ENCODE measurements at regions not wholly inside any gene's neighbourhood (a gene's known extent, or its start where the extent isn't known, plus 50 kb on each side); places are given as distances from the start of the nearest gene placed in this dataset.

GRCh38 chr3:30123224-30123623 lies 483.2 kb upstream of the TGFBR2 start:
- no peak for TF ChIP-seq CTCF (IDR thresholded peaks at IDR 0.05)
- H3K4me1 Mint-ChIP-seq (ENCODE audit: low read depth), result no peaks in the 10 kb centered on the region
- no peak for DNase-seq
- ATAC-seq, result no peak
- peaks cover 6% of the 10 kb centered on the region for H3K9me3 Mint-ChIP-seq
- H3K27me3 Mint-ChIP-seq, result no peaks in the 10 kb centered on the region
- POLR2A ChIA-PET, result no interaction called here
- intact Hi-C loops (cut with micrococcal nuclease), result no loop called here
- no peak overlapping the region for H3K27ac Mint-ChIP-seq
- H3K36me3 Mint-ChIP-seq (ENCODE audit: low read depth), result no peaks in the 10 kb centered on the region
- no peak overlapping the region for H3K4me3 Mint-ChIP-seq
- CTCF ChIA-PET, result no interaction called here

- no peak for TF ChIP-seq CTCF (IDR thresholded peaks at IDR 0.05)
- ChIA-PET POLR2A (no interaction called here), CTCF (no interaction called here)
- H3K27me3 Mint-ChIP-seq, result no peaks in the 10 kb centered on the region
- DNase-seq (no peak), ATAC-seq (no peak)
- no peak overlapping the region for H3K4me3 Mint-ChIP-seq
- no peaks in the 10 kb centered on the region for H3K36me3 Mint-ChIP-seq (ENCODE audit: low read depth)
- peaks cover 6% of the 10 kb centered on the region for H3K9me3 Mint-ChIP-seq
- no peak overlapping the region for H3K27ac Mint-ChIP-seq
- H3K4me1 Mint-ChIP-seq (ENCODE audit: low read depth), result no peaks in the 10 kb centered on the region
- intact Hi-C loops (cut with micrococcal nuclease), result no loop called here
Observed at GRCh38 chr3:30123755-30124154, 482.6 kb upstream of the TGFBR2 start.

- Mint-ChIP-seq H3K27ac (no peak overlapping the region), H3K36me3 (ENCODE audit: low read depth) (no peaks in the 10 kb centered on the region), H3K9me3 (peaks cover 6% of the 10 kb centered on the region), H3K4me1 (ENCODE audit: low read depth) (no peaks in the 10 kb centered on the region), H3K4me3 (no peak overlapping the region), H3K27me3 (no peaks in the 10 kb centered on the region)
- DNase-seq (no peak), ATAC-seq (no peak)
- intact Hi-C loops (cut with micrococcal nuclease), result no loop called here
- no peak for TF ChIP-seq CTCF (IDR thresholded peaks at IDR 0.05)
- POLR2A ChIA-PET, result no interaction called here
- CTCF ChIA-PET, result no interaction called here
Observed at GRCh38 chr3:30124435-30125370, 481.7 kb upstream of the TGFBR2 start.

GRCh38 chr3:30129765-30130164 lies 476.6 kb upstream of the TGFBR2 start:
- no peak for TF ChIP-seq CTCF (IDR thresholded peaks at IDR 0.05)
- ATAC-seq, result no peak
- intact Hi-C loops (cut with micrococcal nuclease), result no loop called here
- CTCF ChIA-PET, result interaction anchor here (1.0 kb wide), 1 partner anchor 70 kb away, joined by 5 read pairs; no protein-coding TSS in a partner anchor
- POLR2A ChIA-PET, result no interaction called here
- no peaks in the 10 kb centered on the region for H3K27me3 Mint-ChIP-seq
- peaks cover 6% of the 10 kb centered on the region for H3K9me3 Mint-ChIP-seq
- no peak overlapping the region for H3K4me3 Mint-ChIP-seq
- peaks cover 5% of the 10 kb centered on the region for H3K4me1 Mint-ChIP-seq (ENCODE audit: low read depth)
- no peaks in the 10 kb centered on the region for H3K36me3 Mint-ChIP-seq (ENCODE audit: low read depth)
- H3K27ac Mint-ChIP-seq, result no peak overlapping the region
- DNase-seq, result no peak

GRCh38 chr3:30130391-30130790 lies 476.0 kb upstream of the TGFBR2 start:
- ChIA-PET POLR2A (no interaction called here), CTCF (interaction anchor here (1.0 kb wide), 1 partner anchor 69 kb away, joined by 5 read pairs; no protein-coding TSS in a partner anchor)
- no peak for TF ChIP-seq CTCF (IDR thresholded peaks at IDR 0.05)
- intact Hi-C loops (cut with micrococcal nuclease), result no loop called here
- Mint-ChIP-seq H3K36me3 (ENCODE audit: low read depth) (no peaks in the 10 kb centered on the region), H3K9me3 (peaks cover 6% of the 10 kb centered on the region), H3K27ac (no peak overlapping the region), H3K27me3 (no peaks in the 10 kb centered on the region), H3K4me1 (ENCODE audit: low read depth) (peaks cover 5% of the 10 kb centered on the region), H3K4me3 (no peak overlapping the region)
- DNase-seq (no peak), ATAC-seq (no peak)

All from activated CD8-positive, alpha-beta T cell treated with anti-CD3 and anti-CD28 coated beads for 36 hours (primary cell).